H1 (cell line): ENCODE measurements at regions not wholly inside any gene's neighbourhood (a gene's known extent, or its start where the extent isn't known, plus 50 kb on each side); places are given as distances from the start of the nearest gene placed in this dataset.

Experiments
- ASH2L ChIP-seq: fragments of 200-600, 300-600 bp; sonication (generic); IDR thresholded peaks from one replicate; pipeline ENCODE4 v1.7.1; 2017; ENCODE audit warnings: low read length
- FOSL1 ChIP-seq: IDR thresholded peaks from 2 replicates; pipeline ENCODE4 v1.6.1; 2011; ENCODE audit warnings: mild to moderate bottlenecking, low read depth, low read length, moderate library complexity; ENCODE audit not compliant: insufficient read depth
- GABPA ChIP-seq: IDR thresholded peaks from 2 replicates; pipeline ENCODE4 v1.6.1; 2011; ENCODE audit warnings: mild to moderate bottlenecking, low read length, moderate library complexity, borderline replicate concordance; ENCODE audit not compliant: insufficient read depth
- SP1 ChIP-seq: IDR thresholded peaks from 2 replicates; pipeline ENCODE4 v1.6.1; 2011; ENCODE audit warnings: low read depth, low read length
- TAF7 ChIP-seq: optimal IDR thresholded peaks from 2 replicates; pipeline ENCODE3; 2011; ENCODE audit warnings: low read depth, mild to moderate bottlenecking, inconsistent platforms, low read length, moderate library complexity, borderline replicate concordance
- TBP ChIP-seq: IDR thresholded peaks from 2 replicates; pipeline ENCODE4 v1.6.1; 2011; ENCODE audit warnings: low read depth, low read length, improper control_type of control experiment

DNA sequence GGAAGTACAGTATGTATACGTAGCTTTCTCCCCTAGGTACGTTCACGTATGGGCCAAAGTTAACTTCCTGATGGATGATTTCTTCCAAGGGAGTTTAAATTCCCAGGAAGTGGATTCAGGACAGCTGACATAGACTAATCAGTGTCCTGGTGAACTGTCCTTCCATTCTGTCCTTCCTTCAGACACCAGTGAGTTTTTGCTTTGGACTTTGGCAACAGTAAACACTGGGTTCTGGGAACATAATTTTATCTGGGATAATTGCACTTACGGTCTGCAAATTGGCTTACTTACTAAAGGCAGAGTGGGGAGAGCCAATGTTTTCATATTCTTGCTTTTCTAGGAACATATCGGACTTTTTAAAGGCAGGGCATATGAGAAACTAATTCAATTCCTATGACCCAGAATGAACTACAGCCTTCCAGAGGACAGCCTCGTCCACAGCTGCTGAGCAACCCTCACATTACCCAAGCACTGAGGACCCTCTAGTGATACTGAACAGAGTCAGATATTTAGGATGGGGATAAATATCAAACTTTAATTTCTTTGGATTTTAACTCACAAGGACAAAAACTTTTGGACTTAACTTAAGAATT lies 97.9 kb downstream of the RAB18 start (continued):
- no peak for TF ChIP-seq GABPA
- no peak for TF ChIP-seq SP1
- TF ChIP-seq TAF7 = no peak
- TF ChIP-seq TBP = no peak
- no peak for TF ChIP-seq ASH2L
- TF ChIP-seq FOSL1 = no peak
